H9 (cell line): ENCODE measurements at regions not wholly inside any gene's neighbourhood (a gene's known extent, or its start where the extent isn't known, plus 50 kb on each side); places are given as distances from the start of the nearest gene placed in this dataset.

Experiments
- DNase-seq: peaks from one replicate; pipeline ENCODE4 v3.0.0-alpha.2; 2017
- H2AFZ ChIP-seq: one replicate; pipeline ENCODE4 v1.6.1; 2013; ENCODE audit warnings: mild to moderate bottlenecking, low read length, control low read depth, moderate library complexity
- H2AK5ac ChIP-seq: 2 replicates; pipeline ENCODE4 v1.6.1; 2013; ENCODE audit warnings: low read length, control low read depth, mixed read lengths; ENCODE audit not compliant: insufficient read length
- H2BK120ac ChIP-seq: one replicate; pipeline ENCODE4 v1.6.1; 2013; ENCODE audit warnings: low read depth, mild to moderate bottlenecking, low read length, control low read depth, inconsistent platforms; ENCODE audit not compliant: poor library complexity, severe bottlenecking
- H2BK12ac ChIP-seq: 2 replicates; pipeline ENCODE4 v1.6.1; 2013; ENCODE audit warnings: low read length, control low read depth, mixed read lengths, low read depth; ENCODE audit not compliant: insufficient read length
- H2BK15ac ChIP-seq: 2 replicates; pipeline ENCODE4 v1.6.1; 2013; ENCODE audit warnings: low read depth, low read length, control low read depth
- H2BK20ac ChIP-seq: one replicate; pipeline ENCODE4 v1.6.1; 2013; ENCODE audit warnings: low read depth, mild to moderate bottlenecking, low read length, control low read depth, inconsistent platforms; ENCODE audit not compliant: poor library complexity, severe bottlenecking
- H2BK5ac ChIP-seq: 2 replicates; pipeline ENCODE4 v1.6.1; 2013; ENCODE audit warnings: low read length, control low read depth, mixed read lengths; ENCODE audit not compliant: insufficient read length
- H3K14ac ChIP-seq: 2 replicates; pipeline ENCODE4 v1.6.1; 2013; ENCODE audit warnings: low read length, control low read depth; ENCODE audit not compliant: insufficient read depth
- H3K18ac ChIP-seq: 2 replicates; pipeline ENCODE4 v1.6.1; 2013; ENCODE audit warnings: low read depth, mild to moderate bottlenecking, mixed read lengths, low read length, control low read depth; ENCODE audit not compliant: insufficient read length
- H3K23ac ChIP-seq: 2 replicates; pipeline ENCODE4 v1.6.1; 2013; ENCODE audit warnings: low read length, control low read depth, mixed read lengths, low read depth; ENCODE audit not compliant: insufficient read length
- H3K23me2 ChIP-seq: 2 replicates; pipeline ENCODE4 v1.6.1; 2013; ENCODE audit warnings: low read depth, mild to moderate bottlenecking, mixed read lengths, low read length, control low read depth; ENCODE audit not compliant: insufficient read length, poor library complexity, severe bottlenecking
- H3K27ac ChIP-seq: 2 replicates; pipeline ENCODE4 v1.5.1; 2013; ENCODE audit warnings: low read length, control low read depth, mixed read lengths, low read depth; ENCODE audit not compliant: insufficient read length
- H3K27me3 ChIP-seq: 2 replicates; pipeline ENCODE4 v1.6.1; 2013; ENCODE audit warnings: low read length, control low read depth, inconsistent platforms; ENCODE audit not compliant: insufficient read depth
- H3K4ac ChIP-seq: 2 replicates; pipeline ENCODE4 v1.6.1; 2013; ENCODE audit warnings: low read depth, mild to moderate bottlenecking, control low read depth, inconsistent platforms, low read length, moderate library complexity
- H3K4me1 ChIP-seq: 2 replicates; pipeline ENCODE4 v1.6.1; 2013; ENCODE audit warnings: low read length, control low read depth, inconsistent platforms; ENCODE audit not compliant: insufficient read depth
- H3K4me2 ChIP-seq: 2 replicates; pipeline ENCODE4 v1.6.1; 2013; ENCODE audit warnings: low read length, control low read depth, mixed read lengths; ENCODE audit not compliant: insufficient read length, insufficient read depth
- H3K56ac ChIP-seq: 2 replicates; pipeline ENCODE4 v1.6.1; 2013; ENCODE audit warnings: low read depth, mild to moderate bottlenecking, mixed read lengths, low read length, control low read depth; ENCODE audit not compliant: insufficient read length
- H3K79me1 ChIP-seq: 2 replicates; pipeline ENCODE4 v1.6.1; 2013; ENCODE audit warnings: low read depth, mild to moderate bottlenecking, moderate library complexity, low read length, control low read depth, inconsistent platforms; ENCODE audit not compliant: insufficient read depth, poor library complexity, severe bottlenecking
- H3K79me2 ChIP-seq: 2 replicates; pipeline ENCODE4 v1.6.1; 2013; ENCODE audit warnings: low read length, control low read depth, inconsistent platforms; ENCODE audit not compliant: insufficient read depth
- H3K9ac ChIP-seq: 2 replicates; pipeline ENCODE4 v1.6.1; 2013; ENCODE audit warnings: low read length, control low read depth, mixed read lengths; ENCODE audit not compliant: insufficient read length; ENCODE audit errors: extremely low read depth
- H3K9me3 ChIP-seq: one replicate; pipeline ENCODE4 v1.6.1; 2013; ENCODE audit warnings: low read depth, low read length, inconsistent platforms; ENCODE audit not compliant: control insufficient read depth
- H3T11ph ChIP-seq: one replicate; pipeline ENCODE4 v1.6.1; 2013; ENCODE audit warnings: mild to moderate bottlenecking, low read length, control low read depth, inconsistent platforms
- H4K20me1 ChIP-seq: one replicate; pipeline ENCODE4 v1.6.1; 2013; ENCODE audit not compliant: control insufficient read depth, insufficient read length, insufficient read depth
- H4K5ac ChIP-seq: 2 replicates; pipeline ENCODE4 v1.6.1; 2013; ENCODE audit warnings: low read depth, mild to moderate bottlenecking, mixed read lengths, low read length, control low read depth; ENCODE audit not compliant: insufficient read length
- H4K8ac ChIP-seq: replicated peaks from 2 replicates; pipeline ENCODE4 v1.6.1; 2013; ENCODE audit warnings: low read length, control low read depth, mixed read lengths, low read depth; ENCODE audit not compliant: insufficient read length
- H4K91ac ChIP-seq: 2 replicates; pipeline ENCODE4 v1.6.1; 2013; ENCODE audit warnings: low read depth, mild to moderate bottlenecking, moderate library complexity, mixed read lengths, low read length, control low read depth; ENCODE audit not compliant: insufficient read length
- H3K27ac Mint-ChIP-seq, 3 experiments: 2 replicates in 2 of 3; 3 replicates in 1 of 3; pipeline ENCODE4 v1.8.0; 2020 to 2021; ENCODE audit warnings: mixed read lengths in 3 of 3, mild to moderate bottlenecking in 1 of 3, moderate library complexity in 1 of 3
- H3K27me3 Mint-ChIP-seq: 2 replicates; pipeline ENCODE4 v1.8.0; 2021; ENCODE audit warnings: low read depth, mild to moderate bottlenecking, moderate library complexity, mixed read lengths
- H3K36me3 Mint-ChIP-seq, 3 experiments: 2 replicates in 2 of 3; 3 replicates in 1 of 3; pipeline ENCODE4 v1.8.0; 2020 to 2021; ENCODE audit warnings: low read depth in 3 of 3, mixed read lengths in 3 of 3; ENCODE audit not compliant: insufficient read depth in 1 of 3
- H3K4me1 Mint-ChIP-seq, 2 experiments: 2 replicates each; pipeline ENCODE4 v1.8.0; 2020; ENCODE audit warnings: mixed read lengths in 2 of 2
- H3K4me3 Mint-ChIP-seq, 2 experiments: 2 replicates in 1 of 2; 3 replicates in 1 of 2; pipeline ENCODE4 v1.8.0; 2020 to 2021; ENCODE audit warnings: mild to moderate bottlenecking in 2 of 2, mixed read lengths in 2 of 2, moderate library complexity in 1 of 2
- H3K9me3 Mint-ChIP-seq, 2 experiments: 2 replicates in 1 of 2; 3 replicates in 1 of 2; pipeline ENCODE4 v1.8.0; 2020; ENCODE audit warnings: mild to moderate bottlenecking in 2 of 2, mixed read lengths in 2 of 2, moderate library complexity in 1 of 2
- WGBS: extraction: QIAGEN DNeasy Blood & Tissue Kit; methylation state at CpG from one replicate; pipeline ENCODE4 v1.1.7; 2013; ENCODE audit warnings: missing lambda C conversion rate, low lambda C conversion rate, mixed read lengths; ENCODE audit not compliant: insufficient read length; ENCODE audit errors: extremely low coverage; 5-methylcytosine and 5-hydroxymethylcytosine counted together
- TF ChIP-seq, protein P1 (sequence below): fragments of 200-600 bp; sonication (generic); conservative IDR thresholded peaks from 3 replicates; pipeline ENCODE4 v1.8.0; 2021; ENCODE audit warnings: antibody characterized with exemption, mild to moderate bottlenecking

DNA sequence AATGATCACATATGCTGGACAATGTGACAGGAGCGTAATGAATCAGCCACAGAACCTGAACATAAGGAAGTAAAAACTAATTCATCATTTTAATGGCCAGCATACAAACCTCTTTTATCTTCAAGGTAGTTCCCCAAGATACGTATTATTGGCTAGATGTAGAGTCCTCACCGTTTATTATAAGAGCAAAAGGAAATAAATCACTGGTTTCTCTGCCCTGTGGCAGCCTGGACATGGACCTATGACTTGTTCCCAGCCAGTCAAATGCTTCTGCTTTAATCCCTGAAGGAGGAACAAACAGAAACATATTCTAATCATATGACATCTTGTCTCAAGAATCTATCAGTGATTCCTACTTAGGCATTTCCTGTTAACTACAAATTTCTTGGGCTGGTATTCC lies 86.8 kb upstream of the FAM241A start:
- H3K9me3 ChIP-seq = no peaks in the 10 kb centered on the region
- Mint-ChIP-seq H3K9me3 (peaks cover 0 to 6% of the 10 kb centered on the region in 2 experiments; a peak in 1 of 5 replicates), H3K4me1 (peaks cover 16 to 17% of the 10 kb centered on the region in 2 experiments), H3K27me3 (no peaks in the 10 kb centered on the region), H3K4me3 (no peak overlapping the region), H3K36me3 (peaks cover 0 to 5% (median 0%) of the 10 kb centered on the region in 3 experiments; a peak in 3 of 7 replicates), H3K27ac (no peak overlapping the region)
- H2BK15ac ChIP-seq = no peak overlapping the region
- H4K20me1 ChIP-seq = no peaks in the 10 kb centered on the region
- H2BK20ac ChIP-seq = no peak overlapping the region
- peaks cover 3% of the 10 kb centered on the region; the same call in 1 of the 2 replicates for H3K4me1 ChIP-seq
- H4K8ac ChIP-seq = no peak overlapping the region
- no peaks in the 10 kb centered on the region for H3K79me2 ChIP-seq
- H3K56ac ChIP-seq = no peak overlapping the region
- no peak overlapping the region for H3T11ph ChIP-seq
- no peak for DNase-seq
- H3K4me2 ChIP-seq = no peak overlapping the region
- no peak overlapping the region for H2BK120ac ChIP-seq
- TF ChIP-seq, protein P1, sequence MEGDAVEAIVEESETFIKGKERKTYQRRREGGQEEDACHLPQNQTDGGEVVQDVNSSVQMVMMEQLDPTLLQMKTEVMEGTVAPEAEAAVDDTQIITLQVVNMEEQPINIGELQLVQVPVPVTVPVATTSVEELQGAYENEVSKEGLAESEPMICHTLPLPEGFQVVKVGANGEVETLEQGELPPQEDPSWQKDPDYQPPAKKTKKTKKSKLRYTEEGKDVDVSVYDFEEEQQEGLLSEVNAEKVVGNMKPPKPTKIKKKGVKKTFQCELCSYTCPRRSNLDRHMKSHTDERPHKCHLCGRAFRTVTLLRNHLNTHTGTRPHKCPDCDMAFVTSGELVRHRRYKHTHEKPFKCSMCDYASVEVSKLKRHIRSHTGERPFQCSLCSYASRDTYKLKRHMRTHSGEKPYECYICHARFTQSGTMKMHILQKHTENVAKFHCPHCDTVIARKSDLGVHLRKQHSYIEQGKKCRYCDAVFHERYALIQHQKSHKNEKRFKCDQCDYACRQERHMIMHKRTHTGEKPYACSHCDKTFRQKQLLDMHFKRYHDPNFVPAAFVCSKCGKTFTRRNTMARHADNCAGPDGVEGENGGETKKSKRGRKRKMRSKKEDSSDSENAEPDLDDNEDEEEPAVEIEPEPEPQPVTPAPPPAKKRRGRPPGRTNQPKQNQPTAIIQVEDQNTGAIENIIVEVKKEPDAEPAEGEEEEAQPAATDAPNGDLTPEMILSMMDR = no peak
- H3K23me2 ChIP-seq = no peaks in the 10 kb centered on the region
- H3K4ac ChIP-seq = no peak overlapping the region
- no peak overlapping the region for H3K9ac ChIP-seq
- H3K18ac ChIP-seq = no peak overlapping the region
- no peaks in the 10 kb centered on the region for H3K27me3 ChIP-seq
- H2AK5ac ChIP-seq = no peak overlapping the region
- H4K91ac ChIP-seq = no peak overlapping the region
- H2AFZ ChIP-seq = no peak overlapping the region
- no peaks in the 10 kb centered on the region for H3K79me1 ChIP-seq
- H3K27ac ChIP-seq = no peak overlapping the region
- no peak overlapping the region for H3K14ac ChIP-seq
- no peak overlapping the region for H2BK12ac ChIP-seq
- no peak overlapping the region for H2BK5ac ChIP-seq
- WGBS = no CpG with 5 or more reads among the region's 3 CpGs
- no peak overlapping the region for H3K23ac ChIP-seq
- H4K5ac ChIP-seq = no peak overlapping the region
